Panc1 (cell line): ENCODE measurements at regions not wholly inside any gene's neighbourhood (a gene's known extent, or its start where the extent isn't known, plus 50 kb on each side); places are given as distances from the start of the nearest gene placed in this dataset.

Experiments
- CTCF ChIP-seq: fragments of 450-650 bp; IDR thresholded peaks from 2 replicates; pipeline ENCODE4 v1.5.1; 2017; ENCODE audit warnings: mild to moderate bottlenecking
- POLR2AphosphoS5 ChIP-seq: IDR thresholded peaks from 2 replicates; pipeline ENCODE4 v1.6.1; 2012; ENCODE audit warnings: mild to moderate bottlenecking, low read depth, low read length, moderate library complexity
- SIN3A ChIP-seq: IDR thresholded peaks from 2 replicates; pipeline ENCODE4 v1.6.1; 2012; ENCODE audit warnings: low read depth, mild to moderate bottlenecking, low read length, moderate library complexity, borderline replicate concordance; ENCODE audit not compliant: insufficient read depth
- TCF7L2 ChIP-seq: IDR thresholded peaks from 2 replicates; pipeline ENCODE4 v1.6.1; 2011; ENCODE audit warnings: mild to moderate bottlenecking, low read depth, low read length, inconsistent platforms
- TF ChIP-seq, protein P1 (sequence below), 2 experiments: IDR thresholded peaks; 2 replicates each; pipeline ENCODE4 v1.6.1; 2011 to 2012; ENCODE audit warnings: low read depth in 2 of 2, control low read depth in 1 of 2, low read length in 1 of 2, mild to moderate bottlenecking in 1 of 2, moderate library complexity in 1 of 2; ENCODE audit not compliant: insufficient read depth in 1 of 2

DNA sequence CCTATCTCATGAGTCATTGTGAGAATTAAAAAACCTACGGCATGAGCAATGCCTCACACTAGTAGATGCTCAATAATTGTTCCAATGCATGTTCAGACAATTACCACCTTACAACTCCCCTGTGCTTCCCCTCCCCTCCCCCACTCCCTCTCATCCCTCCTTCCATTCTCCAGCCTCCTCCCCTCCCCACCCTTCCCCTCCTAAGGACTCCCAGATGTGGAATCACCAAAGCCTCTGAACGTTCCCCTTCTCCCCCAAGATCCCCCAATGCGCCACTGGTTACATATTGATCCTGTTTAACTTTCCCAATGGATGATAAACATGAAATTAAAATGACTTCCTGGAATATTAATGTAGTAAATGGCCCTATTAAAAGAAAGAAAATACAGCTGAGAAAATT is 84.8 kb downstream of the PCDH1 start:
- TF ChIP-seq CTCF (no peak), POLR2AphosphoS5 (no peak), TCF7L2 (no peak), SIN3A (no peak)
- TF ChIP-seq, protein P1, sequence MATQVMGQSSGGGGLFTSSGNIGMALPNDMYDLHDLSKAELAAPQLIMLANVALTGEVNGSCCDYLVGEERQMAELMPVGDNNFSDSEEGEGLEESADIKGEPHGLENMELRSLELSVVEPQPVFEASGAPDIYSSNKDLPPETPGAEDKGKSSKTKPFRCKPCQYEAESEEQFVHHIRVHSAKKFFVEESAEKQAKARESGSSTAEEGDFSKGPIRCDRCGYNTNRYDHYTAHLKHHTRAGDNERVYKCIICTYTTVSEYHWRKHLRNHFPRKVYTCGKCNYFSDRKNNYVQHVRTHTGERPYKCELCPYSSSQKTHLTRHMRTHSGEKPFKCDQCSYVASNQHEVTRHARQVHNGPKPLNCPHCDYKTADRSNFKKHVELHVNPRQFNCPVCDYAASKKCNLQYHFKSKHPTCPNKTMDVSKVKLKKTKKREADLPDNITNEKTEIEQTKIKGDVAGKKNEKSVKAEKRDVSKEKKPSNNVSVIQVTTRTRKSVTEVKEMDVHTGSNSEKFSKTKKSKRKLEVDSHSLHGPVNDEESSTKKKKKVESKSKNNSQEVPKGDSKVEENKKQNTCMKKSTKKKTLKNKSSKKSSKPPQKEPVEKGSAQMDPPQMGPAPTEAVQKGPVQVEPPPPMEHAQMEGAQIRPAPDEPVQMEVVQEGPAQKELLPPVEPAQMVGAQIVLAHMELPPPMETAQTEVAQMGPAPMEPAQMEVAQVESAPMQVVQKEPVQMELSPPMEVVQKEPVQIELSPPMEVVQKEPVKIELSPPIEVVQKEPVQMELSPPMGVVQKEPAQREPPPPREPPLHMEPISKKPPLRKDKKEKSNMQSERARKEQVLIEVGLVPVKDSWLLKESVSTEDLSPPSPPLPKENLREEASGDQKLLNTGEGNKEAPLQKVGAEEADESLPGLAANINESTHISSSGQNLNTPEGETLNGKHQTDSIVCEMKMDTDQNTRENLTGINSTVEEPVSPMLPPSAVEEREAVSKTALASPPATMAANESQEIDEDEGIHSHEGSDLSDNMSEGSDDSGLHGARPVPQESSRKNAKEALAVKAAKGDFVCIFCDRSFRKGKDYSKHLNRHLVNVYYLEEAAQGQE (IDR thresholded peaks at IDR 0.05; ENCODE audit: insufficient read depth in 1 of 2, low read depth in 2 of 2, low read length in 1 of 2), result no peak
